M059J (cell line): ENCODE measurements at regions not wholly inside any gene's neighbourhood (a gene's known extent, or its start where the extent isn't known, plus 50 kb on each side); places are given as distances from the start of the nearest gene placed in this dataset.

Experiments used
- DNase-seq: peaks from one replicate; pipeline ENCODE4 v3.0.0-alpha.2; 2012; ENCODE audit warnings: low read depth

- no peak for DNase-seq
Measured at GRCh38 chr14:71287567-71287966, 380.3 kb downstream of the PCNX1 start.

DNA sequence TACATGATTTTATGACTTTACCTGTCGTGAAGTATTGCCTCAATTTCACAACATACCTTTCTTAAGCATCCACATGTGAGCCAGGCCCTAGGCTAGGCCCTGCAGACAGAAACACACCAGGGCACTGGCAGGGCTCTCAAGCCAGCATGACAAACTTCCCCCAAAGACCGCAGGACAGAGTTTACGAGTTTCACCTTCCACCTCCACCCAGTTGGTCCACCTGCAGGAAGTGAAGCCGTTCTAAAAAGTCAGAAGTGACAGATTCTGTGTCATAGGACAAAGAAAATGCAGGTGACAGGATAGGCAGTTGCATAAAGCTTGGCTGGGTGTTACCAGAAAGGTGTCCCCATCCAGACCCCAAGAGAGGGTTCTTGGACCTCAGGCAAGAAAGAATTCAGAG, 382.3 kb downstream of the PCNX1 start:
- DNase-seq = peak; percentile 55

DNA sequence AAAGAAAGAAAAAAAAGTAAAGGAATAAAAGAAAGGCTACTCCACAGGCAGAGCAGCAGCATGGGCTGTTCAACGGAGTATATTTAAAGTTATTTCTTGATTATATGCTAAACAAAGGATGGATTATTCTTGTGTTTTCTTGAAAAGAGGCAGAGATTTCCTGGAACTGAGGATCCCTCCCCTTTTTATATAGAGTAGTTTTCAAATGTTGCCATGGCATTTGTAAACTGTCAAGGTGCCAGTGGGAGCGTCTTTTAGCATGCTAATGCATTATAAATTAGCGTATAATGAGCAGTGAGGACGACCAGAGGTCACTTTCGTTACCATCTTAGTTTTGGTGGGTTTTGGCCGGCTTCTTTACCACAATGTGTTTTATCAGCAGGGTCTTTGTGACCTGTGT, 383.0 kb downstream of the PCNX1 start:
- peak; percentile 28 for DNase-seq

DNA sequence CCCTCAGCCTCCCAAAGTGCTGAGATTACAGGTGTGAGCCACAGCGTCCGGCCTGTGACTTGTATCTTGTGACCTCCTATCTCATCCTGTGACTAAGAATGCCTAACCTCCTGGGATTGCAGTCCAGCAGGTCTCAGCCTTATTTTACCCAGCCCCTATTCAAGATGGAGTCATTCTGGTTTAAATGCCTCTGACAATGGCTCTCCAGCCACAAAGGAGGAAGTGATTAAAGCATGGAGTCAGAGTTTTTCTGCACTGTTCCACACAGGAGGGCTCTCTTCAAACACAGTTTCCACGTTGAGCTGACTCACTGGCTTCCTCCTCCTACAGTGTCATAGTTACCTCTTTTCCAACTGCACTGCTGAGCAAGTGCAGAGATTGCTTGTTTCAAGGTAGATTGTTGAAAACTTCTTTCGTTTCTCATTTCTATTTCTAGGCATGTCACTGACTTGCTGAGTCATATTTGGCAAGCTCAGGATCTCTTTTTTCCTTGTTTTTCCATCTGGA, 383.8 kb downstream of the PCNX1 start:
- peak; percentile 93 for DNase-seq

- DNase-seq = no peak
Measured at GRCh38 chr14:71296184-71296583, 388.9 kb downstream of the PCNX1 start.

DNA sequence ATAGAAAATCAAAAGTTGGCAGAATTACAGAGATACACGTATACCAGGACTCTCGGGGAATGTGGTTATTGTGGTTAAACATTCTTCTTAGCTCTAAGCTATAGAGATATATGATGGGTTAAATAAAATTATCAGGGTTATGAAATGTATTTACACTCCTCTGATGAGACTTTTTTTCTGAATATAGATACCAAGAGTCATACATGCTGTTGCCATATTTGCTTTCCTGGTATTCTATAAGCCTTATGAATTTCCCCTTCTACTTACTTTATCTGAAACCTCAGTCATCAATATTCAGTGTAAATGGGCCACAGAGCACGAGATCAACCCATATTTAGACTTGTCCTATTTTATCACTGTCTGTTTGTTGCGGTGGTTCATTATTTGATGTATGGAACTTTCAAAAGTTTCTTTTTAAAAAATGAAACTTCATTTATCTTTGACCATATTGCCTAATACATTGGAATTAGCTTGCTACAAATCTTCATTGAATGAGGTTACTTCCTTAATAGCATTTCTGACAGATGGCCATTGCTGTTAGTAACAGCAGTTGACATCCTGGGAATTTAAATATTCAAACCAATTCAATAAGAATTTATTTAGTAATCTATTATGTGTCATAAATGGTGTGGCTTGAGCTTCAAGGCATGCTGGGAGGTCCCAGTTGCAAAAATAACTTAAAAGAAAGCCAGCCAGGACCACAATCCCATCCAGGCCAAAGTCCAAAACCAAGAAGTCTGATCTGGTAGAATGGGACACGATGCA, 393.5 kb downstream of the PCNX1 start:
- DNase-seq = no peak

DNA sequence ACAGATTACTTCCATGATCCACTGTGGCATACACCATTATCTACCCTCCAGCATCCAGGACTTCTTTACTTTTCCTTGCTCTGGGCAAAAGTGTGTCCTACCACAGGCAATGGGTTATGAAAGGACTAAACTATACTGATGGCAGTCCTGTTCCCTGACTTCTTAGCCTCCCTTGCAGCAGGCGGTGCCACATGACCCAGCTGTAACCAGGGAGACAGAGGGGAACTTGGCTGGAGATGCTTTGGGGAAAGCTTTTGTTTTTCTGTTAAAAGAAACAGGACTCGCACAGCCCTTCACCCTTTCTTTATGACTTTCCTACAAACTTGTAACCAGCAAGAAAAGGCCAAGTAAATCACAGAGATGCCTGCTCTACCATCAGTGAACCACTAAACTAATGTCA, 394.4 kb downstream of the PCNX1 start:
- no peak for DNase-seq

DNA sequence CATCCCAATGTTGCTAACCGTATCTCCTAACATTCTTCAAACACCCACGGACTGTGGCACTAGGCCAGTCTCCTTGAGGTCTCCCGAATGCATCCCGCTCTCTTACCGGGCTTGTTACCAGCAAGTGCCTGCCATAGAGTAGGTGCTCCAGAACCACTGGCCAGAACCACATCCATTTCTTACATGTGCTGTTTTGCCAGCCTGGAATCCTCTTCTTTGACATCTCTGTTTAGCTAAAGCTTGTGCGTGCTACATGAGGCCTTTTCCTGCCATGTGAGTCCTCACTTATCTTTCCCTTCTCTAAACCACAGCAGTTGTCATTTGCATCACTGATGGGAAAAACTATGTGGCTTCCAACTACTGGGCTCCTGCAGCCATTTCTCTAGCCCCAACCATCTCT, 397.4 kb downstream of the PCNX1 start:
- no peak for DNase-seq

DNA sequence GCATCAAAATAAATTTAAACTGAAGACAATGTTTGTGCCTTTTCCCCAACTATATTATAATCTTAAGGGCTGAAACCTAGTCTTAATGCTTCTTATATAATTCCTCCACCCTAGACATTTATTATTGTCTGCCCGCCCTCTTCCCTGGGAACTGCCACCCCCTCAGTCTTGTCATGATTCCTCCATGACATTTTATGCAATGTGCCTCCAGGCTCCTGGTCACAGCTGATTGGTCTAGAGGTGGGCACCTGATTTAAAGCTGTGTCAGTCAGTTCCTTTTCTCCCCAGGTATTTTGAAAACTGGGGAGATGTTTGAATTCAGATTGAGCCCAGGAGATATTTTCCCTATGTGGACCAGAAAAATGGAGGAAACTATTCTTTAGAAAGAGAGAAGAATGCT, 401.4 kb downstream of the PCNX1 start:
- DNase-seq = no peak

DNA sequence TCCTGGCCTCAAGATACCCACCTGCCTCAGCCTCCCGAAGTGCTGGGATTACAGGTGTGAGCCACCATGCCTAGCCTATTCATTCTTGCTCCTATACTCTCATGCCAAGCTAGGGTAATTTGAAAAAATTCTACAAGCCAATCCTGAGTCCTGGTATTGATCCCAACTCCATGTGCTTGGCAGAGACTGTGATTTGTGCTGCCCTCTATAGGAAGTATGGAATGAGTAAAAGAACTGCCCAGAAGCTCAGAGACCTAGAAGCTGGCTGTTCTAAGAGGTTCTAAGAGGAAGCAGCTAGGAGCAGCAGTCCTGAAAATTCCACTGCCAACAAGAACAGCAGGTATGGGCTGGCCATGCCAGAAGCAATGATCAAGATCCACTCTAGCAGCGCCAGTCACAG, 402.5 kb downstream of the PCNX1 start:
- no peak for DNase-seq

DNA sequence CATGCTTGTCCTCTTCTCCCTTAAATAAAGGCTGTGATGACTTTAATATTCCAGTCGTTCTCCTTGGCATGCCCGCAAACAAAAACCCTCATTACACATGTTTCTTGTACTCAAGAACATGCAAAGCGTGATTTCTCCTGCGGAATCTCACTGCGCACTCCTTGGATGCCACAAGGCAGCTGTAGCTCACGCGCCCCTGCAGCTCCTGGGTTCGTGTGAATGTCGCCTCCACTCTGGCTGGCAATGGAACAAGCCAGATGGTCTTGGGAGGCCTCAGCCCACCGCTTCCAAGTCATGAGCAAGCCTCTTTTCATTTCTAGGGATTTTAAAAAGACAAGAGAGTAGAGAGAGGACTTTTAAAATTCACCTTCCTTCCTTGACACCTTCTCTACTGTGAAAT, 403.8 kb downstream of the PCNX1 start:
- DNase-seq = no peak

DNA sequence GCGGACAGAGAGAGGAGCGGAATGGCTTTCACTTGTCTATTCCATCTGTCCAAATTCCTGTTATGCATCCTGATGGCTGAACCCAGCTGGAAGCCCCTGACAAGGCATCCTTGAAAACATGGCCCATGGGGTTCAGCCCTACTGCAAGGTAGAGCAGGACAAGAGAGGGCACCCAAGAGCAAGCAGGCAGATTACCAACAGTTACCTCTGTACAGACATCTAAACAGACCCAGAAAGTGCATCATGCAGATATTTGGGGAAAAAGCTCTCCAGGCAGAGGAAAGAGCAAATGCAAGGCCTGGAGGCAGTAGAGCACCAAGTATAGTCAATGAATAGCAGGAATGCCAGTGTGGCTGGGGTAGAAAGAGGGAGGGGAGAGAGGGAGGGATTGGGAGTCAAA, 407.5 kb downstream of the PCNX1 start:
- DNase-seq = no peak

DNA sequence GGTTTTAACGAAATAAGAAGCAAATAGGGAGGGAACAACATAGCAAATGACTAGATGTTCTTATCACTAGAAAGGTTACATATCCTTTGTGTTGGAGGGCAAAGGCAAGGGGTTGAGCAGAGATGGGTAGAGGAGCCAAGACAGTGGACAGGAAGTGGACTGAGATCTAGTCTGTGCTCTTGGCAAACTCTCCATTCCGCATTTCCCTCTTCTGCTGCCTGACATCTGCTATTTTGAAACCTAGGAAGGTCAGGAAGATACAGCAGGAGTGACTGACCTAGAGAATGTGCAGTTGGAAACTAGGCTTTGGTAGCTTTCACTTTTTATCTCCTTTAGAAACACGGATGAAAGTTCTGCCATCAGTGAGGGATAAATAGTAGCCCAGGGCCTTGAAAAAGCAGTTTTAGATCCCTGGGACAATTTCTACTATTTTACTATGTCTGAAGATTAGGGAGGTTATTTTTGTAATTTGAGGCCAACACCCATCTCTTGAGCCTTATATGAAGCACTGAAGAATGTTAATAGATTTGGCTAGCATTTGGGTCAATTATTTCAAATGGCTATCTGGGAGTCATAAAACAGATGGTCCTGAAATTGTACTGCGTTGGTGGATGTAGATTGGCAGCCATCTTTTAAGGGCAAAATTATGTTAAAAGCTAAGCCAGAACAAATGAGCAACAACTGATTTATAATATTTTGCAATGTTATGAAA, 410.3 kb downstream of the PCNX1 start:
- DNase-seq = no peak

- no peak for DNase-seq
Measured at GRCh38 chr14:71318097-71318459, 410.8 kb downstream of the PCNX1 start.

GRCh38 chr14:71319666-71320065, 412.4 kb downstream of the PCNX1 start:
- peak; percentile 22 for DNase-seq

- DNase-seq = peak; percentile 98
Measured at GRCh38 chr14:71320107-71320733, 413.0 kb downstream of the PCNX1 start, which contains the start of gene SIPA1L1. Gene SIPA1L1 (plus strand): TSS chr14:71320476.

GRCh38 chr14:71320734-71321573, 413.7 kb downstream of the PCNX1 start:
- peak; percentile 68 for DNase-seq

GRCh38 chr14:71321574-71322315, 414.5 kb downstream of the PCNX1 start:
- peak; percentile 83 for DNase-seq

DNA sequence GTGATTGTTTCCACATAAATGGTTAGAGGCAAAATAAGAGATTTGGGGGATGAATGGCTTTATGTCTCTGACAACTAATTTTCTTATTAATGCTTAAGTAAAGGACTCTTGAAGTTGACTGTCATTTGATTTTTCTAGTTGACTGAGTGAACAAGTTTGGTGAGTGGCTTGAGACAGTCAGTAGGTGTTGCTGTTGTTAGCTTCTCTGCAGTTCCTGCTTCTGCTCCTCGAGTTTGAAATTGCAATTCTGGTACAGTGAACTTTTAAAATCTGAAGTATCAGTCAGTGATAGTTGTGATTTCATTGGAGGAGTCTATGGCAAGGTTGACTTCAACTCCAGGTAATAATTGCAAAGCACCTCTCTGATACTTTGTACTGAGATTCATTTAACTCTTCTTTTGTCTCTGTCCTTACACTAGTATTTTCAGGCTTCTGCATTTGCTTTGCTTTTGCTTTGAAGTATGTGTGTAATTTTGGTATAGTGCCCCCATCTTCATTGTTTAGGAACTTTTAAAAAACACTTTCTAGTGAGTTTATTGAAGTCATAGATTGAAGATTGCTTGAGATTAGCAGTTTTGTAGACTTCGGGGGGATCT, 415.5 kb downstream of the PCNX1 start:
- peak; percentile 56 for DNase-seq

DNA sequence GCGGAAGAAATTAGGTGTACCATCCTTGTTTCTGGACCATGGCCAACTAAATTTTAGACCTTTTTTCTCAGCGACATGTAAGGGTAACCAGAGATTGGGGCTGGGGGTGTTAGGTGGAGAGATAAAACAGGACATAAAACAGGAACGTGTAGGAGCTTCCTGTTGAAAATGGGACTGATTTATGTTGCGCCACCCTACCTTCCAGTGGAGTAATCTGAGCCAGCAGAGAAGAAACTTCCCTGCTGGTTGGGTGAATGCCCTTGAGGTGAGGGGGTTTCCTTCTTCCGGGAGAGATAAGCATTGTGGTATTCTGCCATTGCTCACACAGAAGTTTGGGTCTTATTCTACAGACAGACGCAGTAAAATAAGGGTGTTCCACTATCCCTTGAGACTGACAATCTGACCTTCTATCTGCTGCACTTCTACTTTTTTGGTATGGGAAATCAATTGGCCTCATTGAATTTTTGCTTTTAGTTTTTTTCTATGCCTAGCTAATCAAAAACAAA, 417.6 kb downstream of the PCNX1 start:
- peak; percentile 34 for DNase-seq
